Fibroblast of lung (primary cell): ENCODE measurements at regions not wholly inside any gene's neighbourhood (a gene's known extent, or its start where the extent isn't known, plus 50 kb on each side); places are given as distances from the start of the nearest gene placed in this dataset.

Source experiments
- DNase-seq, 2 donors: peaks; one replicate each; pipeline versions ENCODE4 v3.0.0 to v3.0.0-alpha.2; 2010; ENCODE audit warnings: low read depth in 2 of 2
- H2AFZ ChIP-seq: 2 replicates; pipeline ENCODE4 v1.5.1; 2012; ENCODE audit warnings: low read length, control low read depth, inconsistent platforms
- H3K27ac ChIP-seq: 2 replicates; pipeline ENCODE4 v1.5.1; 2011; ENCODE audit warnings: low read length, control low read depth; ENCODE audit not compliant: insufficient read depth
- H3K27me3 ChIP-seq: 2 replicates; pipeline ENCODE4 v1.5.1; 2011; ENCODE audit warnings: mild to moderate bottlenecking, low read length; ENCODE audit not compliant: control insufficient read depth, insufficient read depth
- H3K36me3 ChIP-seq: 2 replicates; pipeline ENCODE4 v1.5.1; 2011; ENCODE audit warnings: low read length; ENCODE audit not compliant: control insufficient read depth, insufficient read depth
- H3K4me1 ChIP-seq: 2 replicates; pipeline ENCODE4 v1.5.1; 2011; ENCODE audit warnings: low read length; ENCODE audit not compliant: control insufficient read depth, insufficient read depth; ENCODE audit errors: extremely low read depth
- H3K4me2 ChIP-seq: 2 replicates; pipeline ENCODE4 v1.5.1; 2011; ENCODE audit warnings: low read length, control low read depth; ENCODE audit not compliant: insufficient read depth; ENCODE audit errors: extremely low read depth
- H3K4me3 ChIP-seq, 4 experiments: fragments of 200-600 bp in 1 of 4; sonication (generic) in 1 of 4; replicated peaks in 1 of 4; 2 replicates each; pipeline ENCODE4 v1.5.1; 2011 to 2016; ENCODE audit warnings: low read length in 4 of 4, low read depth in 3 of 4, mild to moderate bottlenecking in 3 of 4, control low read depth in 2 of 4, inconsistent platforms in 1 of 4, mixed read lengths in 1 of 4; ENCODE audit not compliant: insufficient read depth in 1 of 4; ENCODE audit errors: control extremely low read depth in 1 of 4
- H3K79me2 ChIP-seq: 2 replicates; pipeline ENCODE4 v1.5.1; 2012; ENCODE audit warnings: mild to moderate bottlenecking, low read length, inconsistent platforms; ENCODE audit not compliant: control insufficient read depth, insufficient read depth
- H3K9ac ChIP-seq: 2 replicates; pipeline ENCODE4 v1.5.1; 2011; ENCODE audit warnings: mild to moderate bottlenecking, low read length, control low read depth; ENCODE audit not compliant: insufficient read depth
- H3K9me3 ChIP-seq: 2 replicates; pipeline ENCODE4 v1.5.1; 2012; ENCODE audit warnings: low read depth, low read length; ENCODE audit not compliant: control insufficient read depth, insufficient read depth
- H4K20me1 ChIP-seq: 2 replicates; pipeline ENCODE4 v1.5.1; 2011; ENCODE audit warnings: low read length; ENCODE audit not compliant: control insufficient read depth, insufficient read depth; ENCODE audit errors: extremely low read depth
- EZH2 ChIP-seq: IDR thresholded peaks from 2 replicates; pipeline ENCODE4 v1.5.1; 2012; ENCODE audit warnings: low read length, control low read depth, mild to moderate bottlenecking; ENCODE audit errors: missing control alignments
- TF ChIP-seq, protein P1 (sequence below), 2 donors: IDR thresholded peaks in 1 of 2; conservative IDR thresholded peaks in 1 of 2; 1 replicate in 1 of 2; 2 replicates in 1 of 2; pipeline ENCODE4 v1.5.1; 2011 to 2012; ENCODE audit warnings: low read length in 2 of 2, control low read depth in 1 of 2, inconsistent platforms in 1 of 2, low read depth in 1 of 2, mild to moderate bottlenecking in 1 of 2

DNA sequence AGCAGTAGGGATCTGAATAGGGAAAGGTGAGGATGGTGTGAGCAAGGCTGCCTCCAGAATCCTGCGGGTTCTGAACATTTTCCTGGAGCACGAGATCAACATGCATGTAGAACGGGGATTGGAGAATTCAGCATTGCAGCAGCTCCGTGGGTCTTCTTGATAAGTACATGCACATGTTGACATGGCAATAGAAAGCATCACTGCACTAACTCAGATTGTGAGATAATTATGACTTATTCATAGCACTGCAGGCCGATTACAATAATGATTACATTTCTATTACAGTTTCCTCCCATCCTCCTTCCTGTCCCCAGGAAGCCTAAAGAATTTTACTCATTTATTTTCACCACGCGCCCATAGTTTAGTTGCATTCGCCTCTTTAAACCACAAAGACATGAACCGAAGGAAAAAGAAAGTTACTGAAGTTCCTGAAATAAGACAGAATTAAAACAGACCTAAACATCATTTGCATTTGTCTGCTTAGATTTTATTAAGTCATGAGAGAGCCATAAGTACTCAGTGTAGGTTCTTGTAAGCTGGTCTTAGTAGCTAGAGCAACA, 61.3 kb upstream of the ARX start:
- no peak for DNase-seq
- TF ChIP-seq, protein P1, sequence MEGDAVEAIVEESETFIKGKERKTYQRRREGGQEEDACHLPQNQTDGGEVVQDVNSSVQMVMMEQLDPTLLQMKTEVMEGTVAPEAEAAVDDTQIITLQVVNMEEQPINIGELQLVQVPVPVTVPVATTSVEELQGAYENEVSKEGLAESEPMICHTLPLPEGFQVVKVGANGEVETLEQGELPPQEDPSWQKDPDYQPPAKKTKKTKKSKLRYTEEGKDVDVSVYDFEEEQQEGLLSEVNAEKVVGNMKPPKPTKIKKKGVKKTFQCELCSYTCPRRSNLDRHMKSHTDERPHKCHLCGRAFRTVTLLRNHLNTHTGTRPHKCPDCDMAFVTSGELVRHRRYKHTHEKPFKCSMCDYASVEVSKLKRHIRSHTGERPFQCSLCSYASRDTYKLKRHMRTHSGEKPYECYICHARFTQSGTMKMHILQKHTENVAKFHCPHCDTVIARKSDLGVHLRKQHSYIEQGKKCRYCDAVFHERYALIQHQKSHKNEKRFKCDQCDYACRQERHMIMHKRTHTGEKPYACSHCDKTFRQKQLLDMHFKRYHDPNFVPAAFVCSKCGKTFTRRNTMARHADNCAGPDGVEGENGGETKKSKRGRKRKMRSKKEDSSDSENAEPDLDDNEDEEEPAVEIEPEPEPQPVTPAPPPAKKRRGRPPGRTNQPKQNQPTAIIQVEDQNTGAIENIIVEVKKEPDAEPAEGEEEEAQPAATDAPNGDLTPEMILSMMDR (conservative IDR thresholded peaks at IDR 0.05 in 1 of 2, IDR thresholded peaks at IDR 0.05 in 1 of 2; ENCODE audit: low read depth in 1 of 2, low read length in 2 of 2), result no peak
- TF ChIP-seq EZH2, result no peak
- Histone ChIP-seq H3K9ac (no peak overlapping the region), H3K4me2 (no peak overlapping the region), H3K79me2 (no peaks in the 10 kb centered on the region), H3K4me1 (no peaks in the 10 kb centered on the region), H3K4me3 (no peak overlapping the region), H3K36me3 (no peaks in the 10 kb centered on the region), H2AFZ (no peak overlapping the region), H4K20me1 (no peaks in the 10 kb centered on the region), H3K9me3 (no peaks in the 10 kb centered on the region), H3K27me3 (no peaks in the 10 kb centered on the region), H3K27ac (no peak overlapping the region)

DNA sequence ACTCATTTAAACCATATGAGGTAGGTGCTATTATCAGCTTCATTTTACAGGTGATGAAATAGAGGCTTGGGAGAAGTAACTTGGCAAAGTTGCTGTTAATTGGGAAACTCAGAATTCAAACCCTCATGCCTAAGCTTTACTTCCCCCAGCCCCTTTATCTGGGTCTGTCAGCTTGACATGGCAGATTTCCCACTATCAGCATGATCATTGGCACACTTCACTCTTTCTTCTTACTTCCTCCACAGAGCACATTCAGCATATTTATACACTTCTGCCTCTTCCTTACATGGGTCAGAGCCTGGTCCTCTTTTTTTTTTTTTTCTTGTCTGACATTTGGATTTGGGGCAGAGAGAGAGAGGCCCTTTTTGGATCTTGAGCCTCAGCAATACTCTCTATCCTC, 56.5 kb upstream of the ARX start:
- DNase-seq, result no peak
- H3K4me3 ChIP-seq, result no peak overlapping the region
- no peaks in the 10 kb centered on the region for H3K9me3 ChIP-seq
- H3K27me3 ChIP-seq, result no peaks in the 10 kb centered on the region
- TF ChIP-seq EZH2, result no peak
- TF ChIP-seq, protein P1 (conservative IDR thresholded peaks at IDR 0.05 in 1 of 2, IDR thresholded peaks at IDR 0.05 in 1 of 2; ENCODE audit: low read depth in 1 of 2, low read length in 2 of 2), result no peak
- no peak overlapping the region for H3K4me2 ChIP-seq
- H4K20me1 ChIP-seq, result no peaks in the 10 kb centered on the region
- no peak overlapping the region for H3K27ac ChIP-seq
- H3K79me2 ChIP-seq, result no peaks in the 10 kb centered on the region
- H2AFZ ChIP-seq, result no peak overlapping the region
- H3K4me1 ChIP-seq, result no peaks in the 10 kb centered on the region
- H3K9ac ChIP-seq, result no peak overlapping the region
- no peaks in the 10 kb centered on the region for H3K36me3 ChIP-seq

- no peak overlapping the region for H3K27ac ChIP-seq
These were observed 54.3 kb upstream of the ARX start for GRCh38 chrX:25070038-25070437.

More at GRCh38 chrX:25070038-25070437, 54.3 kb upstream of the ARX start:
- no peak for DNase-seq
- H2AFZ ChIP-seq, result no peak overlapping the region
- H3K4me2 ChIP-seq, result no peak overlapping the region
- no peak overlapping the region for H3K4me3 ChIP-seq
- no peaks in the 10 kb centered on the region for H3K4me1 ChIP-seq
- H3K27me3 ChIP-seq, result no peaks in the 10 kb centered on the region
- no peaks in the 10 kb centered on the region for H4K20me1 ChIP-seq
- TF ChIP-seq EZH2, result no peak
- TF ChIP-seq, protein P1 (conservative IDR thresholded peaks at IDR 0.05 in 1 of 2, IDR thresholded peaks at IDR 0.05 in 1 of 2; ENCODE audit: low read depth in 1 of 2, low read length in 2 of 2), result no peak
- no peaks in the 10 kb centered on the region for H3K79me2 ChIP-seq
- no peak overlapping the region for H3K9ac ChIP-seq
- H3K36me3 ChIP-seq, result no peaks in the 10 kb centered on the region
- no peaks in the 10 kb centered on the region for H3K9me3 ChIP-seq
